KMS-11 (cell line): ENCODE measurements at regions not wholly inside any gene's neighbourhood (a gene's known extent, or its start where the extent isn't known, plus 50 kb on each side); places are given as distances from the start of the nearest gene placed in this dataset.

ENCODE experiments used
- H2AFZ ChIP-seq: fragments of 200-600 bp; sonication (generic); 2 replicates; pipeline ENCODE4 v1.6.1; 2016; ENCODE audit warnings: antibody characterized with exemption, mixed run types, low read depth
- H3K27ac ChIP-seq: fragments of 200-600 bp; sonication (generic); 2 replicates; pipeline ENCODE4 v1.6.1; 2016; ENCODE audit warnings: mild to moderate bottlenecking, mixed run types
- H3K27me3 ChIP-seq: fragments of 200-600 bp; sonication (generic); 2 replicates; pipeline ENCODE4 v1.6.1; 2017; ENCODE audit warnings: mild to moderate bottlenecking, low read depth, mixed run types, moderate library complexity; ENCODE audit not compliant: insufficient read depth
- H3K36me3 ChIP-seq: fragments of 200-600 bp; sonication (generic); 2 replicates; pipeline ENCODE4 v1.6.1; 2017; ENCODE audit warnings: mild to moderate bottlenecking, mixed run types; ENCODE audit not compliant: insufficient read depth
- H3K4me1 ChIP-seq: fragments of 200-600 bp; sonication (generic); 2 replicates; pipeline ENCODE4 v1.6.1; 2016; ENCODE audit warnings: mild to moderate bottlenecking, low read depth, mixed run types; ENCODE audit not compliant: poor library complexity, severe bottlenecking
- H3K4me2 ChIP-seq: fragments of 200-600 bp; sonication (generic); 2 replicates; pipeline ENCODE4 v1.7.0; 2016; ENCODE audit warnings: mild to moderate bottlenecking, mixed run types
- H3K4me3 ChIP-seq: fragments of 200-600 bp; sonication (generic); IDR thresholded peaks from 2 replicates; pipeline ENCODE4 v1.6.1; 2017; ENCODE audit warnings: low read depth, low read length, mixed read lengths; ENCODE audit not compliant: insufficient read depth
- H3K79me2 ChIP-seq: fragments of 200-600 bp; sonication (generic); 2 replicates; pipeline ENCODE4 v1.6.1; 2016; ENCODE audit warnings: low read depth, mixed run types; ENCODE audit not compliant: insufficient read depth
- H3K9ac ChIP-seq: fragments of 200-600 bp; sonication (generic); 2 replicates; pipeline ENCODE4 v1.6.1; 2016; ENCODE audit warnings: mild to moderate bottlenecking, mixed run types
- H4K20me1 ChIP-seq: fragments of 200-600 bp; sonication (generic); 2 replicates; pipeline ENCODE4 v1.6.1; 2016; ENCODE audit warnings: mild to moderate bottlenecking, mixed run types; ENCODE audit not compliant: insufficient read depth
- TF ChIP-seq, protein P1 (sequence below): fragments of 200-600 bp; sonication (generic); conservative IDR thresholded peaks from 2 replicates; pipeline ENCODE4 v1.6.1; 2017; ENCODE audit warnings: low read depth, mild to moderate bottlenecking, antibody characterized with exemption, low read length, moderate library complexity, mixed read lengths

- Histone ChIP-seq H3K9ac (no peak overlapping the region), H3K79me2 (no peaks in the 10 kb centered on the region), H3K4me3 (no peak overlapping the region), H4K20me1 (no peaks in the 10 kb centered on the region), H3K4me1 (no peaks in the 10 kb centered on the region), H3K27ac (no peak overlapping the region), H3K4me2 (no peak overlapping the region), H2AFZ (no peak overlapping the region), H3K27me3 (no peaks in the 10 kb centered on the region), H3K36me3 (no peaks in the 10 kb centered on the region)
- TF ChIP-seq, protein P1, sequence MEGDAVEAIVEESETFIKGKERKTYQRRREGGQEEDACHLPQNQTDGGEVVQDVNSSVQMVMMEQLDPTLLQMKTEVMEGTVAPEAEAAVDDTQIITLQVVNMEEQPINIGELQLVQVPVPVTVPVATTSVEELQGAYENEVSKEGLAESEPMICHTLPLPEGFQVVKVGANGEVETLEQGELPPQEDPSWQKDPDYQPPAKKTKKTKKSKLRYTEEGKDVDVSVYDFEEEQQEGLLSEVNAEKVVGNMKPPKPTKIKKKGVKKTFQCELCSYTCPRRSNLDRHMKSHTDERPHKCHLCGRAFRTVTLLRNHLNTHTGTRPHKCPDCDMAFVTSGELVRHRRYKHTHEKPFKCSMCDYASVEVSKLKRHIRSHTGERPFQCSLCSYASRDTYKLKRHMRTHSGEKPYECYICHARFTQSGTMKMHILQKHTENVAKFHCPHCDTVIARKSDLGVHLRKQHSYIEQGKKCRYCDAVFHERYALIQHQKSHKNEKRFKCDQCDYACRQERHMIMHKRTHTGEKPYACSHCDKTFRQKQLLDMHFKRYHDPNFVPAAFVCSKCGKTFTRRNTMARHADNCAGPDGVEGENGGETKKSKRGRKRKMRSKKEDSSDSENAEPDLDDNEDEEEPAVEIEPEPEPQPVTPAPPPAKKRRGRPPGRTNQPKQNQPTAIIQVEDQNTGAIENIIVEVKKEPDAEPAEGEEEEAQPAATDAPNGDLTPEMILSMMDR: no peak
Observed at GRCh38 chr3:26515351-26515750, 107.2 kb upstream of the LRRC3B start.

DNA sequence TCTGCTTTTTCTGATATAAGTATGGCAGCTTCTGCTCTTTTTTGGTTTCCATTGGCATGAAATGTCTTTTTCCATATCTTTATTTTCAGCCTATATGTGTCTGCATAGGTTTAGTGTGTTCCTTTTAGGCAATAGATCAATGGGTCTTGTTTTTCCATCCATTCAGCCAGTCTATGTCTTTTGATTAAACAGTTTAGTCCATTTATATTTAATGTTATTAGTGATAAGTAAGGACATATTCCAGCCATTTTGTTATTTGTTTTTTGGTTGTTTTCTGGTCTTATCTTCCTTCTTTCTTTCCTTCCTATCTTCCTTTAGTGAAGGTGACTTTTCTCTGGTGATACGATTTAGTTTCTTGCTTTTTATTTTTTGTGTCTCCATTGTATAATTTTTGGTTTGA lies 101.3 kb upstream of the LRRC3B start:
- Histone ChIP-seq H3K4me3 (no peak overlapping the region), H3K79me2 (no peaks in the 10 kb centered on the region), H4K20me1 (no peaks in the 10 kb centered on the region), H3K9ac (no peak overlapping the region), H3K4me2 (no peak overlapping the region), H3K27ac (no peak overlapping the region), H3K27me3 (no peaks in the 10 kb centered on the region), H3K36me3 (no peaks in the 10 kb centered on the region), H2AFZ (no peak overlapping the region), H3K4me1 (no peaks in the 10 kb centered on the region)
- TF ChIP-seq, protein P1: no peak

DNA sequence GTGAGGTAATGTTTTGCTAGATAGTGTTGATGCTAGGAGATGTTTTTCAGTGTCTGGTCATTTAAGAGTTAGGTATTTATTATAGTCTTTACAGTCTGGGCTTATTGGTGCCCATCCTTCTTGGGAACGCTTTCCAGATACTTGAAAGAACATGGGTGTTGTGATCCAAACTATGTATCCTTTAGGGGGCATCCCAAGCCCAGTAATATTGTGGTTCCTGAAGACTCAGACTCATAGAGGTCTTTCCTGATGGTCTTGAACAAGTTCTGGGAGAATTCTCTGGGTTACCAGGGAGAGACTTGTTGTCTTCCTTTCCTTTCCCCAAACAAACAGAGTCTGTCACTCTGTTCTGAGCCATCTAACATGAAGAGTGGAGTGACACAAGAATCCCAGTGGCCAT lies 99.7 kb upstream of the LRRC3B start:
- TF ChIP-seq, protein P1: no peak

GRCh38 chr3:26525013-26525412 lies 97.6 kb upstream of the LRRC3B start:
- Histone ChIP-seq H3K4me3 (no peak overlapping the region), H3K27ac (no peak overlapping the region), H3K79me2 (no peaks in the 10 kb centered on the region), H3K9ac (no peak overlapping the region), H3K36me3 (no peaks in the 10 kb centered on the region), H3K4me2 (no peak overlapping the region), H3K4me1 (no peaks in the 10 kb centered on the region), H2AFZ (no peak overlapping the region), H3K27me3 (no peaks in the 10 kb centered on the region), H4K20me1 (no peaks in the 10 kb centered on the region)
- TF ChIP-seq, protein P1: no peak

More for the DNA sequence above, 99.7 kb upstream of the LRRC3B start:
- no peak overlapping the region for H2AFZ ChIP-seq
- H3K4me1 ChIP-seq: no peaks in the 10 kb centered on the region
- no peaks in the 10 kb centered on the region for H3K36me3 ChIP-seq
- no peak overlapping the region for H3K4me3 ChIP-seq
- no peak overlapping the region for H3K27ac ChIP-seq
- H3K9ac ChIP-seq: no peak overlapping the region
- H3K79me2 ChIP-seq: no peaks in the 10 kb centered on the region
- no peaks in the 10 kb centered on the region for H4K20me1 ChIP-seq
- no peak overlapping the region for H3K4me2 ChIP-seq
- no peaks in the 10 kb centered on the region for H3K27me3 ChIP-seq
